T-cell (primary cell): ENCODE measurements at regions not wholly inside any gene's neighbourhood (a gene's known extent, or its start where the extent isn't known, plus 50 kb on each side); places are given as distances from the start of the nearest gene placed in this dataset.

Experiments
- ATAC-seq, 4 experiments: fragments of 200-7000 bp in 3 of 4; fragments of 150-1000 bp in 1 of 4; cut with Tn5 transposase; replicated peaks in 1 of 4; 1 replicate in 3 of 4; 2 replicates in 1 of 4; pipeline ENCODE4 v1.10.0; 2021; ENCODE audit warnings: moderate library complexity in 3 of 4, mild to moderate bottlenecking in 2 of 4, moderate number of reproducible peaks in 1 of 4
- CTCF ChIA-PET, 2 donors: fragments of 300-600 bp; sonication (Branson Sonifier 250); formaldehyde crosslinking; loops; one replicate each; lab custom pipeline; 2022; ENCODE audit warnings: antibody characterized with exemption in 2 of 2; lab: Charles Lee
- POLR2A ChIA-PET, 2 donors: fragments of 300-600 bp; sonication (Branson Sonifier 250); formaldehyde crosslinking; loops; one replicate each; lab custom pipeline; 2022; ENCODE audit warnings: antibody characterized with exemption in 2 of 2; lab: Charles Lee
- DNase-seq, 35 experiments: peaks; one replicate each; pipeline versions ENCODE4 v3.0.0 to v3.0.0-alpha.2; 2013 to 2023
- H3K27ac ChIP-seq: one replicate; pipeline ENCODE4 v1.5.1; 2013; ENCODE audit warnings: low read length
- H3K27me3 ChIP-seq, 2 experiments: replicated peaks in 1 of 2; 1 replicate in 1 of 2; 2 replicates in 1 of 2; pipeline versions ENCODE4 v1.6.1 to v1.7.0; 2013; ENCODE audit warnings: low read length in 1 of 2, mixed read lengths in 1 of 2; ENCODE audit not compliant: control insufficient read depth in 2 of 2, insufficient read depth in 2 of 2; ENCODE audit errors: extremely low read depth in 1 of 2
- H3K36me3 ChIP-seq, 2 donors: 1 replicate in 1 of 2; 2 replicates in 1 of 2; pipeline versions ENCODE4 v1.6.1 to v1.7.0; 2013; ENCODE audit warnings: low read length in 1 of 2; ENCODE audit not compliant: control insufficient read depth in 2 of 2, insufficient read depth in 1 of 2; ENCODE audit errors: extremely low read depth in 1 of 2
- H3K4me1 ChIP-seq, 2 experiments: 1 replicate in 1 of 2; 2 replicates in 1 of 2; pipeline versions ENCODE4 v1.6.1 to v1.7.0; 2013; ENCODE audit warnings: low read length in 2 of 2, mixed read lengths in 1 of 2; ENCODE audit not compliant: insufficient read depth in 2 of 2, control insufficient read depth in 1 of 2; ENCODE audit errors: extremely low read depth in 1 of 2
- H3K4me3 ChIP-seq, 2 donors: 1 replicate in 1 of 2; 2 replicates in 1 of 2; pipeline versions ENCODE4 v1.5.1 to v1.7.0; 2013; ENCODE audit warnings: mild to moderate bottlenecking in 2 of 2, low read length in 1 of 2, moderate library complexity in 1 of 2; ENCODE audit not compliant: control insufficient read depth in 1 of 2; ENCODE audit errors: extremely low read depth in 1 of 2
- H3K9me3 ChIP-seq: 2 replicates; pipeline ENCODE4 v1.7.0; 2013
- H3K27ac Mint-ChIP-seq, 2 donors: one replicate each; pipeline ENCODE4 v1.8.0; 2020 to 2021; ENCODE audit warnings: mild to moderate bottlenecking in 2 of 2, mixed read lengths in 2 of 2
- H3K27me3 Mint-ChIP-seq, 2 donors: one replicate each; pipeline ENCODE4 v1.8.0; 2021 to 2022; ENCODE audit warnings: mixed read lengths in 2 of 2
- H3K36me3 Mint-ChIP-seq: one replicate; pipeline ENCODE4 v1.8.0; 2021; ENCODE audit warnings: mixed read lengths
- H3K4me1 Mint-ChIP-seq, 3 donors: one replicate each; pipeline ENCODE4 v1.8.0; 2020 to 2022; ENCODE audit warnings: mixed read lengths in 3 of 3, mild to moderate bottlenecking in 1 of 3
- H3K4me3 Mint-ChIP-seq, 3 donors: one replicate each; pipeline ENCODE4 v1.8.0; 2020 to 2022; ENCODE audit warnings: mild to moderate bottlenecking in 3 of 3, mixed read lengths in 3 of 3, moderate library complexity in 3 of 3
- H3K9me3 Mint-ChIP-seq, 3 donors: one replicate each; pipeline ENCODE4 v1.8.0; 2020 to 2022; ENCODE audit warnings: mixed read lengths in 3 of 3
- WGBS: methylation state at CpG from one replicate; pipeline ENCODE4 v1.1.5; 2013; ENCODE audit warnings: missing lambda C conversion rate; ENCODE audit not compliant: insufficient coverage; 5-methylcytosine and 5-hydroxymethylcytosine counted together

- ATAC-seq (no peak), DNase-seq (no peak)
- Histone ChIP-seq H3K4me1 (no peaks in the 10 kb centered on the region), H3K9me3 (no peaks in the 10 kb centered on the region), H3K27ac (no peak overlapping the region), H3K27me3 (no peaks in the 10 kb centered on the region), H3K4me3 (no peak overlapping the region), H3K36me3 (no peaks in the 10 kb centered on the region)
- Mint-ChIP-seq H3K4me1 (peaks cover 2 to 8% (median 2%) of the 10 kb centered on the region in 3 donors), H3K9me3 (no peaks in the 10 kb centered on the region), H3K27me3 (peaks cover 2 to 13% of the 10 kb centered on the region in 2 donors), H3K36me3 (no peaks in the 10 kb centered on the region), H3K4me3 (no peak overlapping the region), H3K27ac (no peak overlapping the region)
- POLR2A ChIA-PET, result no interaction called here
- CTCF ChIA-PET, result interaction anchor here in 1 of 2 donors (1.0 kb wide), 1 partner anchor 11 kb away, joined by 5 read pairs; no protein-coding TSS in a partner anchor
Observed at GRCh38 chrX:11836284-11836683, 78.2 kb downstream of the MSL3 start.

- Mint-ChIP-seq H3K27me3 (peaks cover 2 to 6% of the 10 kb centered on the region in 2 donors), H3K27ac (no peak overlapping the region), H3K36me3 (no peaks in the 10 kb centered on the region), H3K4me1 (peaks cover 2 to 8% (median 2%) of the 10 kb centered on the region in 3 donors), H3K4me3 (no peak overlapping the region), H3K9me3 (no peaks in the 10 kb centered on the region)
- Histone ChIP-seq H3K9me3 (no peaks in the 10 kb centered on the region), H3K4me3 (no peak overlapping the region), H3K27ac (no peak overlapping the region), H3K27me3 (no peaks in the 10 kb centered on the region), H3K36me3 (no peaks in the 10 kb centered on the region), H3K4me1 (no peaks in the 10 kb centered on the region)
- 40% methylated on average over 1 of the region's 3 CpGs for WGBS
- POLR2A ChIA-PET, result interaction anchor here in 1 of 2 donors (0.7 kb wide), 1 partner anchor 130 kb away, joined by 6 read pairs; no protein-coding TSS in a partner anchor
- no peak for ATAC-seq
- DNase-seq, result no peak
- CTCF ChIA-PET, result no interaction called here
Observed at GRCh38 chrX:11837437-11837836, 79.4 kb downstream of the MSL3 start.

DNA sequence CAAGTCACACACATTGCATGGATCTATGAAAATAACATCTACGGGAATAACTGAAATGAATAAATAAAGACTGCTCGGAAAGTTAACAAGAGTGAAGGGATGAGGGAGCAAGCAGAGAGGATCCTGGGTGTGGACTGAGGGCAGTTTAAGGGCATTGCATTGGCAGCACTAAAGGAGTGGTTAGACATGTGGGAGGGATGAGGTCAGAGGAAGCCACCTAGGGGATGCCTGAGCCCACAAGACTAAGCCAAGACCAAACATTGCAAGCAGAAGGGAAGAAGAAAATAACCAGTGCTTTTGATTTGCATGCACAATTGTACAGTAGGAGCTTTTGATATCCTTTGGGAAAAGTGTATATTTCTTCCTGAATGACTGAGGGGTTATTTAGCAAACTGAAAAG is 106.1 kb downstream of the MSL3 start:
- Mint-ChIP-seq H3K4me1 (no peaks in the 10 kb centered on the region), H3K27ac (no peak overlapping the region), H3K4me3 (no peak overlapping the region), H3K9me3 (no peaks in the 10 kb centered on the region), H3K27me3 (peaks cover 0 to 5% of the 10 kb centered on the region in 2 donors), H3K36me3 (no peaks in the 10 kb centered on the region)
- ChIA-PET POLR2A (no interaction called here), CTCF (no interaction called here)
- no peak for ATAC-seq
- 83% methylated on average over 1 of the region's 2 CpGs for WGBS
- no peak for DNase-seq
- no peaks in the 10 kb centered on the region for H3K4me1 ChIP-seq
- no peak overlapping the region for H3K27ac ChIP-seq
- H3K9me3 ChIP-seq, result no peaks in the 10 kb centered on the region
- no peaks in the 10 kb centered on the region for H3K27me3 ChIP-seq
- H3K36me3 ChIP-seq, result no peaks in the 10 kb centered on the region
- no peak overlapping the region for H3K4me3 ChIP-seq

DNA sequence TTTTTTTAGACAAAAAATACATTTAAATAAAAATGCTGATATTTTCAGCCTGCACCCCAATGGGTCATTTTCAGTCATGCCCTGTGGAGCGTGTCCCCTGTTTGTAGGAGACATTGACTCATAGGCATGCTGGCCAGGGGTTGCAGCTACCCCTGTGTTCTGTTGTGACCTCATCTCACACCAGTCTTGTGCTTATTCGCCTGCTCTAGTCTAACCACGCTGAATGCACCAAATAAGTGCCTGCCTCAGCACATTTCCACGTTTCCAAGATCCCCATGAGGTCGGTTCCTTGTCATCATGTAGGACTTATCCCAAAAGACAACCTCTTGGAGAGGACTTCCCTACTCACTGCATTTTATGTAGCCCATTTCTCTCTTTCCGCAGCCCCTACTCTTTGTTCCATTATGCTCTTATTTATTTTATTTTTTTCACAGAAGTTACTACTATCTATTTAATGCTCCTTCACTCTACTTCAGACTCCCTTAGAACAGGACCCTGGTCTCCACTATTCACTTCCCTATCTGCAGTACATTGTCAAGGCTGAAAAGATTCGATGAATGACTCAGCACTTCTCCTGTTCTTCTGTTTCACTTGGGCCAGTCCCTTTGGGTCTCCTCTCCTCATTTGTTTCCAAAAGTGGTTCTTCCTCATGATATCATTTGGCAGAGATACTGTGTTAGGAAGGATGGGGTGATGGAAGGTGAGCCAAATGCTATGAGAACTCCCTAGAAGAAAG is 109.7 kb downstream of the MSL3 start:
- Mint-ChIP-seq H3K4me1 (no peaks in the 10 kb centered on the region), H3K36me3 (no peaks in the 10 kb centered on the region), H3K4me3 (no peak overlapping the region), H3K9me3 (no peaks in the 10 kb centered on the region), H3K27me3 (peaks cover 0 to 15% of the 10 kb centered on the region in 2 donors), H3K27ac (no peak overlapping the region)
- Histone ChIP-seq H3K27ac (no peak overlapping the region), H3K9me3 (no peaks in the 10 kb centered on the region), H3K36me3 (no peaks in the 10 kb centered on the region), H3K27me3 (no peaks in the 10 kb centered on the region), H3K4me3 (no peak overlapping the region), H3K4me1 (no peaks in the 10 kb centered on the region)
- POLR2A ChIA-PET, result no interaction called here
- no peak for ATAC-seq
- 92% methylated on average over 4 of the region's 7 CpGs for WGBS
- DNase-seq, result no peak
- CTCF ChIA-PET, result no interaction called here

DNA sequence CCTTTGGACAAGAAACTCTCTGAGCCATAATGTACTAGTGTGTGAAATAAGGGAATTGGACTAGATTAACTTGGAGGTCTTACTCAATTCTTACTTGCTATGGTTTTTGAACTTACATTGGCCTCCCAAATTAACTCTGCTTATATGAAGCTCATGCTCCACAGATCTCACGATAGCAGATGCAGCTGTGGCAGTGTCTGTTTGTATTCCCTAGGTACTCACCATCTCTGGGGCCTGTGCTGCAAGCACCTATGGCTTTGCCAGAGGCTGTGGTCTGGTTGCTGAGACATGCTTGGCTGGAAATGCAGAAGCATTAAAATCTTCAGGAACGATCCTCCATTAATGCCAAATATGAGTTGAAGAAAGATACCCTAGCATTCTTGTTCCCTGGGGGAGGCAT is 112.8 kb downstream of the MSL3 start:
- WGBS, result no CpG with 5 or more reads among the region's 2 CpGs
- no peaks in the 10 kb centered on the region for H3K27me3 ChIP-seq
- no peaks in the 10 kb centered on the region for H3K36me3 ChIP-seq
- no peak overlapping the region for H3K4me3 ChIP-seq
- Mint-ChIP-seq H3K36me3 (no peaks in the 10 kb centered on the region), H3K27me3 (peaks cover 0 to 15% of the 10 kb centered on the region in 2 donors), H3K4me3 (no peak overlapping the region), H3K9me3 (no peaks in the 10 kb centered on the region), H3K4me1 (no peaks in the 10 kb centered on the region), H3K27ac (no peak overlapping the region)
- no peak for DNase-seq
- H3K9me3 ChIP-seq, result no peaks in the 10 kb centered on the region
- ATAC-seq, result no peak
- H3K27ac ChIP-seq, result no peak overlapping the region
- H3K4me1 ChIP-seq, result no peaks in the 10 kb centered on the region
- ChIA-PET CTCF (no interaction called here), POLR2A (no interaction called here)

- Histone ChIP-seq H3K4me1 (no peaks in the 10 kb centered on the region), H3K4me3 (no peak overlapping the region), H3K27ac (no peak overlapping the region), H3K27me3 (no peaks in the 10 kb centered on the region), H3K36me3 (no peaks in the 10 kb centered on the region), H3K9me3 (no peaks in the 10 kb centered on the region)
- 86% methylated on average over 1 of the region's 4 CpGs for WGBS
- no peak for ATAC-seq
- no peak for DNase-seq
- Mint-ChIP-seq H3K4me3 (no peak overlapping the region), H3K4me1 (no peaks in the 10 kb centered on the region), H3K27me3 (peaks cover 0 to 16% of the 10 kb centered on the region in 2 donors), H3K9me3 (no peaks in the 10 kb centered on the region), H3K27ac (no peak overlapping the region), H3K36me3 (no peaks in the 10 kb centered on the region)
- ChIA-PET POLR2A (no interaction called here), CTCF (no interaction called here)
Observed at GRCh38 chrX:11881485-11882170, 123.6 kb downstream of the MSL3 start.
